ENCODE measurements at regions not wholly inside any gene's neighbourhood (a gene's known extent, or its start where the extent isn't known, plus 50 kb on each side); places are given as distances from the start of the nearest gene placed in this dataset.

DNA sequence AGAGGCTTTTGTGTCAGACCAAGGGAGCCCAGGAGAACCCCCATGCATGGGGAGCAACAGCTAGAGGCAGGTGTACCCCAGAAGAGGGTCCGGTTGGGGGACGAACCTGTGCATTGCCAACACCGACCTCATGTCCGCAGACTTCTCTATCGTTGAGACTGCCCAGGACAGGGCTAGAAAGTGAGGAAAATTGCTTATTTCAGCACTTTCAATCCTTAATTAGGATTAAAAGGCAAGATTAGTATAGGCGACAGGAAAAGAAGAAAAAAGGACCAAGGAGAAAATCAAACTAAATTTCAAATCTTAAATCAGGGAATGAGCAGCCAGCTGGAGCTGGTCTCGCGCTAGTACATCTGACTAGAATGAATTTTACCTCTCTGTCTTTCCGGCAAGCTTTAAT lies 438.9 kb upstream of the SOX11 start:
- Histone ChIP-seq H3K4me1 (ENCODE audit: control insufficient read depth, insufficient read depth, low read length) (no peaks in the 10 kb centered on the region), H3K27me3 (ENCODE audit: control insufficient read depth, insufficient read depth, low read length) (no peaks in the 10 kb centered on the region), H3K36me3 (ENCODE audit: control insufficient read depth, insufficient read depth, low read length) (no peaks in the 10 kb centered on the region), H3K4me3 (ENCODE audit: low read length) (no peak overlapping the region), H3K9ac (ENCODE audit: low read length) (no peak overlapping the region), H3K27ac (ENCODE audit: low read depth, low read length) (no peak overlapping the region)

DNA sequence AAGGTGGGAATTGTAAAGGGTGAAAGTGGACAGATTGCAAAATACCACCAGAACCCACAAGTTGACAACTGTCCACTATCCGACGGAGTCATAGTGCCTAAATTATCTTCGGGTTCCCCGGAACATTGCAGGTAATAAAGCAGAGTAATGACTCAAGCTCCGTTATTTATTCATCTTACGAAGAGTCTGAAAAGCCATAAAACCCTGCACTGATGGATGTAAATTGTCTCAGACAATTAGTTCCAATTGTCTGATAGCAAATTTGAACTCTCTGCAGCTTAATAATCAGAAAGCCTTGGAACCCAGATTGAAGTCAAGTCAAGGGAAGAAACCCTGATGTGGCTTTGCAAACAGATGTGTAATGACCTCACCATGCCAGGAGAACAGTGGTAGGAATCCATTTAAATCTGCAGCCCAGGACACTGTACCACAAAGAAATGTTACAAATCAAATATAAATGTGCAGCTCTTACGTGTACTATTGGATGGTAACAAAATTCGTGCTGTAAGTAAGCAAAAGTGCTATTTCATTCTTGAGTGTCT lies 437.3 kb upstream of the SOX11 start:
- no peaks in the 10 kb centered on the region for H3K27me3 ChIP-seq (ENCODE audit: control insufficient read depth, insufficient read depth, low read length)
- H3K27ac ChIP-seq (ENCODE audit: low read depth, low read length), result no peak overlapping the region
- no peaks in the 10 kb centered on the region for H3K4me1 ChIP-seq (ENCODE audit: control insufficient read depth, insufficient read depth, low read length)
- H3K36me3 ChIP-seq (ENCODE audit: control insufficient read depth, insufficient read depth, low read length), result no peaks in the 10 kb centered on the region
- H3K4me3 ChIP-seq (ENCODE audit: low read length), result no peak overlapping the region
- H3K9ac ChIP-seq (ENCODE audit: low read length), result no peak overlapping the region

DNA sequence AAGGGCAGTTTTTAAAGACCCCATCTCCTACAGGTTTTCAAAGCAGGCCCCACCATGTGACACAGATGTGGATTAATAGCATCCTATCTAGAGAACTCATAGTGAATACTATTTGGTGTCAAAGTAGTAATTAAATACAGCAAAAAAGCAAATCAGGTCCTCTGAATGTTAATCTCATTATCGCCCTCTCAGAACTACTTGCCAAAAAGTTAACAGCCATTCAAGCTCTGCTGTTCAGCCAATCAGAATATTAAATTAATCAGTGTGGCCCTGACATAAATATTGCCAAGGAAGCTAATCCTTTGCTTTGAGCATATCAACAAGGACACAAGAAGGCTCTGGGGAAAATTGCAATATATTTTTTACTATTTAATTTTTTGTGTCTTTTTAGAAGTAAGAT lies 428.9 kb upstream of the SOX11 start:
- Histone ChIP-seq H3K4me1 (ENCODE audit: control insufficient read depth, insufficient read depth, low read length) (no peaks in the 10 kb centered on the region), H3K36me3 (ENCODE audit: control insufficient read depth, insufficient read depth, low read length) (no peaks in the 10 kb centered on the region), H3K27ac (ENCODE audit: low read depth, low read length) (no peak overlapping the region), H3K4me3 (ENCODE audit: low read length) (no peak overlapping the region), H3K27me3 (ENCODE audit: control insufficient read depth, insufficient read depth, low read length) (no peaks in the 10 kb centered on the region), H3K9ac (ENCODE audit: low read length) (no peak overlapping the region)

DNA sequence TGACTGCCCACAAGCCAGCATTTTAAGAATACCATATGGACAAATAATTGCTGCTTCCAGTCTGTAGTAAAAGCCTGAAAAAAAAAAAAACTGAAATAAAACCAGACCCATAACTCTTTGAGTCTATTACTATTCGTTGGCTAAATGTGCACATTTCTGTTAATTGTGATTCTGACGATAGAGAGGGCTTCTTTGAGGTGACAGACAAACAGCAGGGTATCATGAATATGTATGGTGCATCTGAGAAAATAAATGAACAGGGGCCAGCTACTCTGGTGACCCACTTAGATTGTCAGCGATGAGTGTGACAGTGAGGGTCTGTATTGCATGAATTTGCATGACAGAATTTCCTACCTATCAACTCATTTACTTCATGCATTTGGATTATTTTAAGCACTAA lies 427.8 kb upstream of the SOX11 start:
- no peaks in the 10 kb centered on the region for H3K27me3 ChIP-seq (ENCODE audit: control insufficient read depth, insufficient read depth, low read length)
- no peaks in the 10 kb centered on the region for H3K36me3 ChIP-seq (ENCODE audit: control insufficient read depth, insufficient read depth, low read length)

DNA sequence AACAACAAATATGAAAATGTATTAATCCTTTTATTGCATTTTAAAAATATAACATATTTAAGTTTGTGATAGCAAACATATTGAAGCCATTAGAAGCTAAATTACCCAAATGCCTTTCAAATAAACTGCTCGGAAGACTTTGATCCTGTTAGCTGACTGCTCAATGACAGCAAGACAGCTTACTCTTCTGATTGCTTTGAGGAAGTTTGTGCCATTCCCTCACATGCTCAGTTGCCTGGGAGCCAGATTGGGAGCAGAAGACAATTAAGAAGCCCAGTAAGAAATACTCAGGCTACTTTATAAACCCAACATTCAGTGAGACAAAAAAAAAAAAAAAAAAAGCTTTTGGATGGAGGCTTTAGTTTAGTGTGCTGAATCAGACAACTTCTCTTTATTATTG lies 407.1 kb upstream of the SOX11 start:
- peaks cover 4% of the 10 kb centered on the region for H3K4me1 ChIP-seq (ENCODE audit: control insufficient read depth, insufficient read depth, low read length)
- H3K4me3 ChIP-seq (ENCODE audit: low read length), result no peak overlapping the region
- no peak overlapping the region for H3K27ac ChIP-seq (ENCODE audit: low read depth, low read length)
- H3K36me3 ChIP-seq (ENCODE audit: control insufficient read depth, insufficient read depth, low read length), result no peaks in the 10 kb centered on the region
- H3K9ac ChIP-seq (ENCODE audit: low read length), result no peak overlapping the region
- no peaks in the 10 kb centered on the region for H3K27me3 ChIP-seq (ENCODE audit: control insufficient read depth, insufficient read depth, low read length)

More for the DNA sequence above, 427.8 kb upstream of the SOX11 start:
- Histone ChIP-seq H3K4me3 (ENCODE audit: low read length) (no peak overlapping the region), H3K9ac (ENCODE audit: low read length) (no peak overlapping the region), H3K27ac (ENCODE audit: low read depth, low read length) (no peak overlapping the region), H3K4me1 (ENCODE audit: control insufficient read depth, insufficient read depth, low read length) (no peaks in the 10 kb centered on the region)

DNA sequence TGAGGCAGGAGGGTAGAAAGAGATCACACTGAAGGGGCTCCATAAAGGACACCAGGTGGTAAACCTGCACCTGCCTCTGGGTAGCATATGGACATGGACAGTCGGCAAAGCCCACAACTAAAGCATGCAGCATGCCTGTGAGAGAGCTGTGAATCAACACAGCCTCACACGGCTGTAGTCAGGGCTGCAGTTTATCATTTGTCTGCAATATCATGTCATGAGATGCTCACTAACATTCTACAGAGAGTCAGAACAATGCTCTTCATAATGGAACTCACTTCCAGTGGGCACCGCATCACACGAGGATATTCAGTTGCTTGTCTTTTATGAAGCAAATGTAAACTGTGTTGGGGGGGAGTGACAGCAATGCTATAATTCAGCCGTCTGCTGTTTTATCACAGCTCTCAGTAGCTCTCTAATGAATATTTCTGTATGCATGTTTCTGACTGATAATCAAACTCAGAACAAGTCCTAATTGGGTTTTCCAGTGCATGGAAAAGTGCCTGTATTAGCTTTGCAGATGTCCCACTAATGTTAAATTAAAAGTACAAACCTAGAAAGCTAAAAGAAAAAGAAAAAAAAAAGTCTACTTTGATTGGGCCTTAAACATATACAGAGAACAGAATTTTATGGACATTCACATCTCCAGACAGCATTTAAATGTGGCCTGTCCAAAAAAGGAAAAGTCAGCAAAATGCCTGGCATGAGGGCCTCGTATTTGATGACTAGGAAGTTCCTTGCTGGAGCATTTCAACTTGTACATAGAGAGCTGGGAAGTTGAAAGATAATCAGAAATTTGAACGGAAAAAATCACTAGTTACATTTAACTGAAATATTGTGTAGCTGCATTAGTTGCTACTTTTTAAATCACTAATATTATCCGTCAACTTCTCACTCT lies 406.1 kb upstream of the SOX11 start:
- Histone ChIP-seq H3K4me1 (ENCODE audit: control insufficient read depth, insufficient read depth, low read length) (peaks cover 4% of the 10 kb centered on the region), H3K27me3 (ENCODE audit: control insufficient read depth, insufficient read depth, low read length) (no peaks in the 10 kb centered on the region), H3K36me3 (ENCODE audit: control insufficient read depth, insufficient read depth, low read length) (no peaks in the 10 kb centered on the region), H3K27ac (ENCODE audit: low read depth, low read length) (no peak overlapping the region), H3K4me3 (ENCODE audit: low read length) (no peak overlapping the region), H3K9ac (ENCODE audit: low read length) (no peak overlapping the region)

DNA sequence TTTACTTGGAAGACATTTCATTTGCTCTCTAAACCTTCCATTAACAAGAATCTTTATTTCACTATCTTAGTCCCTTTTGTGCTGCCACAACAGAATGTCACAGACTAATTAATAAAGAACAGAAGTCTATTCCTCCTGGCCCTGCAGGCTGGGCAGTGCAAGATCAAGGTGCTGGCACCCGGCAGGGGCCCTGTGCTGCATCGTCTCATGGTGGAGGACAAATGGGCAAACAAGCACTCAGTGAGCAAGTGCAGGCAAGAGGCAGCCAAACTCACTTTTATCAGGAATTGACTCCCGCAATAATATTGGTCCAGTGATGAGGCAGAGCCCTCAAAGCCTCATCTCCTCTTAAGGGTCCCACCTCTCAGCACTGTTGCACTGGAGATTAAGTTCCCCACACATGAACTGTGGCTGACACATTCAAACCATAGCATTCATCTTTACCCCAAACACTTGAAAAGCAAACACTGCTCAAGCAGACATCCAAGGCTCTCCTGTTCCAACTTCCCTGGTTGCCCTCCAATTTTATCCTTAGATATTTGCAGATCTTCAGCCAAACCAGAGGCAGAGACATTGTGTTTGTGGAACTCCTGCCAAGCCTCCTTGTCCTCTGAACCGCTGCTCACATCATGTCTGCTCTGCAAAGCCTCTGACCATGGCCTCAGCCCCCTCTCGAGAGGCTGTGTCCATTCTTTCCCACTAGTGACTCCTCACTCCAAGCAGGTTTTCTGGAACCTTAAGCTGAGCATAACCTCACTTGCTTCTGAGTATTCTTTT lies 404.4 kb upstream of the SOX11 start:
- H3K27me3 ChIP-seq (ENCODE audit: control insufficient read depth, insufficient read depth, low read length), result no peaks in the 10 kb centered on the region
- H3K4me1 ChIP-seq (ENCODE audit: control insufficient read depth, insufficient read depth, low read length), result peaks cover 4% of the 10 kb centered on the region
- no peak overlapping the region for H3K4me3 ChIP-seq (ENCODE audit: low read length)
- no peaks in the 10 kb centered on the region for H3K36me3 ChIP-seq (ENCODE audit: control insufficient read depth, insufficient read depth, low read length)
- H3K9ac ChIP-seq (ENCODE audit: low read length), result no peak overlapping the region
- peak overlapping the region; percentile 43 for H3K27ac ChIP-seq (ENCODE audit: low read depth, low read length)

DNA sequence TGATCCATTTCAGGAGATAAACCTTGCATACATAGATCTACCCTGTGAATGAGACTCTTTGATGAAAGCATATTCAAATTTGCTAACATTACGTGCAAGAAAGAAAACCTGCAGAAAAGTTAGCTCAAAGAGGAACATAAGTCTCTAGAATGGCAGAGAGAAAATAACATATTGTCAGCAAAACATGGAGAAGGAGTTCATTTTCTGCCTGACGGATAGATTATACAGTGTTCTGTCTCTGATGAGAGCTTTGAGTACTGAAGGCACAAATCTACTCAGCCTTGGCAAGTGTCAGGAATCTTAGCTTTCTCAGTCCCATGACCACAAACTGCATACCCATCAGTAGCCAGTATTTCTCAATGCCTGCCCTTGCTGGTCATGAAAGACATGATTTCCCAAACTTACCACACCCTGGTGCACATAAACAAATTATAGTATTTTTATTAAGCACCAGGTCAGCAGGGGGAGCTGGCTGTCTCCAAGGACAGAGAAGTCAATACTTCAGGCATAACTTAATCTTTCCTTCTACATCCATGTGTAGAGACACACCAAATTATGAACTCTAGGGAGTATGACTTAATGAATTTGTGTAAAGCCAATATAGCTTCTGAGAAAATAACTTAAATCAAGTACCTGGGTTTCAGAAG lies 401.2 kb upstream of the SOX11 start:
- no peaks in the 10 kb centered on the region for H3K27me3 ChIP-seq (ENCODE audit: control insufficient read depth, insufficient read depth, low read length)
- H3K4me3 ChIP-seq (ENCODE audit: low read length), result no peak overlapping the region
- H3K9ac ChIP-seq (ENCODE audit: low read length), result no peak overlapping the region
- H3K36me3 ChIP-seq (ENCODE audit: control insufficient read depth, insufficient read depth, low read length), result no peaks in the 10 kb centered on the region
- peaks cover 4% of the 10 kb centered on the region for H3K4me1 ChIP-seq (ENCODE audit: control insufficient read depth, insufficient read depth, low read length)
- H3K27ac ChIP-seq (ENCODE audit: low read depth, low read length), result no peak overlapping the region

DNA sequence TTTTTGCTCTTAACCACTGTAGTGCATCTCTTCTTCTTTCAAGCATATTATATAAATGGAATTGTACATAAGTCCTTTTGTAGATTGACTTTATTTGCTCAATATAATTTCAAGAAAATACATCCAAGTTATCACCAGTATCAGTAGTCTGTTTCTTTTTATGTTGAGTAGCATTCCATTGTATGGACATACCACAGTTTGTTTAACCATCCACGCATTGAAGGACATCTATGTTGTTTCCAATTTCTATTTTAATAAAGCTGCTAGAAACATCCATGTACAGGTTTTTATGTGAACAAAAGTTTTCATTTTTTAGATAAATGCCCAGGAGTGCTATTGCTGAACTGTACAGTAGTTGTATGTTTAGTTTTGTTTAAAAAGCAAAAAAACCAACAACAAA lies 387.5 kb upstream of the SOX11 start:
- H3K36me3 ChIP-seq (ENCODE audit: control insufficient read depth, insufficient read depth, low read length), result no peaks in the 10 kb centered on the region

DNA sequence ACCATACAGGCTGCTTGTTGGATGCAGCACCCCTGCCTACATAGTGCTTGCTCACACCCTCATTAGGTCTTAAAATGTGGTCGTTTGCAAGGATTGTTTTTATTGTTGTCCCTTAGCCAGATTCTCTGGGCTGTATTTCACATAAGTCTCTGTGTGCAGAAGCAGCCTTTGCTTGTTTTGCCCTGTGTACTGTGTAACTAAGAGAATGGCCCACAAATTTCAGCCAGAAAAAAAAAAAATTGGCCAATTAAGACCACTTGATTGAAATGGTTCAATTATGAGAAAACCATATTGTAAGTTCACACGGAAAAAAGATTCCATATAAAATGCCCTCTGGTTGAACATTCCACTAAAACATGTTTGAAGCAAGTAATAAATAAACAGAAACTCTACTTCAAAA lies 377.1 kb upstream of the SOX11 start:
- Histone ChIP-seq H3K9ac (ENCODE audit: low read length) (no peak overlapping the region), H3K27ac (ENCODE audit: low read depth, low read length) (no peak overlapping the region), H3K27me3 (ENCODE audit: control insufficient read depth, insufficient read depth, low read length) (no peaks in the 10 kb centered on the region), H3K4me1 (ENCODE audit: control insufficient read depth, insufficient read depth, low read length) (no peaks in the 10 kb centered on the region), H3K4me3 (ENCODE audit: low read length) (no peak overlapping the region), H3K36me3 (ENCODE audit: control insufficient read depth, insufficient read depth, low read length) (no peaks in the 10 kb centered on the region)

More for the DNA sequence above, 387.5 kb upstream of the SOX11 start:
- H3K4me1 ChIP-seq (ENCODE audit: control insufficient read depth, insufficient read depth, low read length), result no peaks in the 10 kb centered on the region
- H3K9ac ChIP-seq (ENCODE audit: low read length), result no peak overlapping the region
- no peaks in the 10 kb centered on the region for H3K27me3 ChIP-seq (ENCODE audit: control insufficient read depth, insufficient read depth, low read length)
- no peak overlapping the region for H3K4me3 ChIP-seq (ENCODE audit: low read length)
- H3K27ac ChIP-seq (ENCODE audit: low read depth, low read length), result no peak overlapping the region

DNA sequence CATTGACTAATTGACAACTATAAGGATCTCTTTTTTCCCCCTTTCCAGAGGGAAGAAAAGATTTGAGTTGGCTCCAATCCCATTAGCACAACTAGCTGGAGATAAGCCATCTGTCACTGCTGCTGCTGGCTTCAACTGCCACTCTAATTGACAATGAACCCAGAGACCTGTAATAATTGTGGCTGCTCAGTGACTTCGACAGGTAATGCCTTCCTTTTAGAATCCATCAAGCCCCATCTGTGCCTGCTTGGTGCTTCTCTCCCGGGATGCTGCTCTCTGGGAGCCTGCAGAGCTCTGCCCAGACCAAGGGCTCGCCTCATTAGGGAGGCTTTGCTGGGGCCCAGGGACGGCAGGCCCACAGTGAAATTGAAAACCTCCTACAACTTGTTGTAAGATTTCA lies 376.7 kb upstream of the SOX11 start:
- no peak overlapping the region for H3K9ac ChIP-seq (ENCODE audit: low read length)

DNA sequence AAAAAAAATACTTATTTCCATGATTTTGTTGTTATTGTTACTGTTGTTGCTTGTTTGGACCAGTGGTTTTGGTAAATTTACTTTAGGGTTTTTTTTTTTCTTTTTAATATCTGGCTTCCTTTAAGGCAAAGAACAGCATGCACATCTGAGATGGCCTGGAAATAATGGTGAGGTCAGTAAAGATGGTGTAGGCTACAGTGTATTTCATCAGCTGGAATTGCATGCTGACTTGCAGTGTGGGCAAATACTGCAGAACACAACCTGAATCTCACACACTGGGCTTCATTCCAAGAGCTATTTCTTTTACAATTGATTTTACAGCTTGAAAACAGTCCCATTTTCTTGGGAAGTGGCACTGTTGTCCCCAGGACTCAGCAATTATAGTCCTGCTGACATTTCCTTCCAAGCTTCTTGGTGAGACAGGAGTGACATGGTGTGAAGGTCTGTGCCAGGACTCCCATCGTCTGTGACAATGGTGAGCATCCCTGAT lies 376.1 kb upstream of the SOX11 start:
- H3K9ac ChIP-seq (ENCODE audit: low read length), result no peak overlapping the region
- no peaks in the 10 kb centered on the region for H3K4me1 ChIP-seq (ENCODE audit: control insufficient read depth, insufficient read depth, low read length)
- H3K4me3 ChIP-seq (ENCODE audit: low read length), result no peak overlapping the region
- no peaks in the 10 kb centered on the region for H3K27me3 ChIP-seq (ENCODE audit: control insufficient read depth, insufficient read depth, low read length)
- no peaks in the 10 kb centered on the region for H3K36me3 ChIP-seq (ENCODE audit: control insufficient read depth, insufficient read depth, low read length)
- H3K27ac ChIP-seq (ENCODE audit: low read depth, low read length), result no peak overlapping the region

More for the DNA sequence above, 376.7 kb upstream of the SOX11 start:
- Histone ChIP-seq H3K4me3 (ENCODE audit: low read length) (no peak overlapping the region), H3K4me1 (ENCODE audit: control insufficient read depth, insufficient read depth, low read length) (no peaks in the 10 kb centered on the region), H3K27ac (ENCODE audit: low read depth, low read length) (no peak overlapping the region), H3K36me3 (ENCODE audit: control insufficient read depth, insufficient read depth, low read length) (no peaks in the 10 kb centered on the region), H3K27me3 (ENCODE audit: control insufficient read depth, insufficient read depth, low read length) (no peaks in the 10 kb centered on the region)

All from rectal smooth muscle tissue (tissue), 1 donor.